Stimulated activated CD8-positive, alpha-beta memory T cell treated with anti-CD3 and anti-CD28 coated beads, Interleukin-15, amount 100 ng/mL, for 1 hour (primary cell): ENCODE measurements at regions not wholly inside any gene's neighbourhood (a gene's known extent, or its start where the extent isn't known, plus 50 kb on each side); places are given as distances from the start of the nearest gene placed in this dataset.
"Not testable (repeated sequence)": the region's sequence is repeated elsewhere in the genome, so short reads cannot be mapped to it uniquely, and the experiment has no call there.

Experiments
- DNase-seq: peaks from one replicate; pipeline ENCODE4 v3.0.0-alpha.2; 2020; ENCODE audit warnings: low read depth

- no peak for DNase-seq
Observed at GRCh38 chr17:83204230-83204725, 124.9 kb downstream of the METRNL start.

- not testable (repeated sequence) for DNase-seq
Observed at GRCh38 chr17:83204736-83205386, 125.5 kb downstream of the METRNL start.

- not testable (repeated sequence) for DNase-seq
Observed at GRCh38 chr17:83205387-83206035, 126.1 kb downstream of the METRNL start.

GRCh38 chr17:83206036-83206394, 126.6 kb downstream of the METRNL start:
- not testable (repeated sequence) for DNase-seq

GRCh38 chr17:83206819-83207588, 127.6 kb downstream of the METRNL start:
- not testable (repeated sequence) for DNase-seq

GRCh38 chr17:83247001-83247400, 167.6 kb downstream of the METRNL start:
- not testable (repeated sequence) for DNase-seq
